ENCODE measurements at regions not wholly inside any gene's neighbourhood (a gene's known extent, or its start where the extent isn't known, plus 50 kb on each side); places are given as distances from the start of the nearest gene placed in this dataset.
A peak's percentile ranks its signal among the peaks of the same experiment; 100 is the strongest.
"Not testable (repeated sequence)": the region's sequence is repeated elsewhere in the genome, so short reads cannot be mapped to it uniquely, and the experiment has no call there.

DNA sequence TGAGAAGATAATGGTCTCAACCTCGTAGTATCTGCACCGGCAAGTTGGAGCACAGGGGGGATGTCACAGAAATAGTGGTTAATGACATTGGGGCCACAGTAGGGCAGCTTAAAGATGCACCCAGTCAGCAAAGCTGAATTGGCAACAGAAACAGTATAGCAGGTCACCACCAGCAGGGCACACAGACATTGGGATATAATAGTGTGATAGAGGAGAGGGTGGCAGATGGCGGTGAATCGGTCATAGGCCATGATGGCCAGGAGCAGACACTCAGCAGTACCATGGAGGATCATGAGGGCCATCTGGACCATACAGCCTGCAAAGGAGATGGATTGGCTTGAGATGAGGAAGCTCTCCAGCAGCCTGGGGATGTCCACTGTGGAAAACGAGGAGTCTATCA, 106.0 kb upstream of the OR9Q1 start:
- no peak for DNase-seq (ENCODE audit: low spot score)

DNA sequence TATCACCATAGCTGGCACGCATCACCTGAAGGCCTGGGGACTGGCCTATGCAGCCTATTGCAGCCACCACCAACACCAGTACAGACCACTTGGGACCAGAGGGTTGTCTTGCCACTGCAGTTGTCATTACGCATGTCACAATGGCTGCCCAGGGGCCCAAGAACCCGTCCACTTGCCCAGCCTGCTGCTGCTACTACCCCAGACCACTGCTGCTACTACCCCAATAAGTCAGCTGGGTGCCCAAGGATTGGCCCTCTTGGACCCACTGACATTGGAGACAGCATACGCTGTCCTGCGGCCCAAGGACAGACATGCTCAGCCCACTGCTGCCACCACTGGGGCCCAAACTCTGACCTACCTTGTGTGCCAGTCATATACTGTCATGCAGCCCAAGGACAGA, 102.7 kb upstream of the OR9Q1 start:
- DNase-seq (ENCODE audit: low spot score): no peak

DNA sequence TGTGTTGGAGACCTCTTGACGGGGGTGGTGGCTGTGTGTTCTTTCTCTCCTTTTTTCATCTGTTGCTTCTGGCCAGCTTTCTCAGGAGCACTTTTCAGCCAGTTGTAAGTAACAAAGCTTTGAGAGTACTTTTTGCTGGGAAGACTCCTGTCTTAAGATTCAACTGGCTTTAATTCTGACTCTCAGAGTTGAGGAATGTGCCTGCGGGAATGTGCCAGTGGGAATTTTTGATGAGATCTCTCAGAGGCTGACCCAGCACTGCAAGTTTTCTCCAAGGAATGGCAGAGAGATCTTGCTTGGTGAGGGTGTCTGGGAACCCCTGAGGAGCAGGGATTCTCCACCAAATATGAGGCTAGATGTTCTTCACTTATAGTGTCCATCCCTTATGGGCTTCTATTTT, 91.6 kb upstream of the OR9Q1 start:
- DNase-seq (ENCODE audit: low spot score): no peak

DNA sequence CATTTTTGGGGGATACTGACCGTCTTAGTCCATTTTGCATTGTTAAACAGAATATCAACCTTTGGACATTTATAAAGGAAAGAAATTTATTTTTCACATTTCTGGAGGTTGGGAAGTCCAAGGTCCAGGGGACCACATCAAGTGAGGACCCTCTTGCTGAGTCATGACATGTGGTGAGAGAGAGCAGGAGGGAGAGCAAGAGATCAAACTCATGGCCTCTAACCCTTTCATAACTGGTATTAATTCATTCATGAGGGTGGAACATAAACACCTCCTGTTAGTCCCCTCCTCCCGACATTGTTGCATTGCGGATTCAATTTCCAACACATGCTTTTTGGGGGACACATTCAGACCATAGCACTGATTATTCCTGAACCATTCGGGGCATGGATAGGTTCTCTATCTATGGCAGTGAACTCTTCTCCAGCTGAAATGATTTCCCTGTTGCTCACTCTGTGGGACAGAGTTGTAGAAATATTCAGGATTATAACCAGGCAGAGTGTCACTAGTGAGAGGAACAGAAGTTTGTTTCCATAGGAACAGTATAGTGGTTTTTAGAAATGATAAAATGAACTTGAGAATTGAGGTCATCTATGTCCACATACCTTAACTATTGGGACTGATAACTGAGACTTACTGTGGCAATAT, 88.2 kb upstream of the OR9Q1 start:
- DNase-seq (ENCODE audit: low spot score): no peak

DNA sequence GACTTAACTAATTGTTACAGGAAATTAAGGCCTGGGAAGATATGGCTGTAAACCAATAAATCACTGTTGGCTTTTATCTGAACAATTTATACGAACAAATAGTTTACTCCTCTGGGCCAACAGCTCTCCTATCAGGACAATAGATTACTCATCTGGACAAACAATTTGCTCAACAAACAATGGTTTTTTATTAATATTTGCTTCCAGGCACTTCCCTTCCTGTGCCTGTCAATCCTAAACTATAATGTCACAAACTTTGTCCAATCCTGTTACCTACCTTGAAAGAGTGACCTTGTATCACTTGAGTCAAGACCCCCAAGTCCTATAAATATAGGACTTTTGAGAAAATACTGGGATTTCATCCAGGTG, 87.6 kb upstream of the OR9Q1 start:
- DNase-seq (ENCODE audit: low spot score): no peak

DNA sequence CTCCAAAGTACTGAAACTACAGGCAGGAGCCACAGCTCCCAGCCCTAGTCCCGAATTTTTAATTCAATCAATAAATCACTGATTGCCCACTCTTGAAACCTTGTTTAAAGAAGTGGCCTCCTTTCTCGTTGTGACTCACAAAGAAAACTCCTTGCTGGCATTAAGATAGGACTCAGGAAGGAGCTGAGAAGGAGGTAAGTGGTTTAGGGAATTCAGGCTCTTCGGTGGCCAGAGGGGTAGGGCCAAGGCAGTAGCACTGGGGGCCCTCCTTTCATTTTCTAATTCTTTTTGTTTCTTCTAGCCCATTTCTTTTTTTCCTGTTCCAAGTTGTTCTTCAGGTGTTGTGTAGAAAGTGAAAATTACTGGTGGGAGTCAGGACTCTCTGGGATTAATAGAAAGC, 86.2 kb upstream of the OR9Q1 start:
- DNase-seq (ENCODE audit: low spot score): no peak

DNA sequence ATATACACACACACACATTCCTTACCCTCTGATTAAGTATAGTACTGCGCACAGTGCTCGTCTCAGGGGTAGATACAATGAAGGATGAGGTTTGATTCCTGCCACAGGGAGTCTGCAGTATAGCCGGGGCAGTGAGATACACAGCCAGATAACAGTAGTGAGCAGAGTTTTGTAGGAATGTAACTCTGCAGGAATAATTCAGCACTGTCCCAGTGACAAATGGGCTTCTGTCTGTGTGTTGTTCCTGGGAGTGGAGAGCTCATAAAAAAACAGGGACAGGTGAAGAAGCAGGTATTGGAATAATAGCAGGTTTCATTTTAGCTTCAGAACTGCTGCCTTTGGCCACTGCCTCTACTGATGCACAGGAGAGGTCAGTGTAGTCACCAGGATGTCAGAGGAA, 85.3 kb upstream of the OR9Q1 start:
- no peak for DNase-seq (ENCODE audit: low spot score)

DNA sequence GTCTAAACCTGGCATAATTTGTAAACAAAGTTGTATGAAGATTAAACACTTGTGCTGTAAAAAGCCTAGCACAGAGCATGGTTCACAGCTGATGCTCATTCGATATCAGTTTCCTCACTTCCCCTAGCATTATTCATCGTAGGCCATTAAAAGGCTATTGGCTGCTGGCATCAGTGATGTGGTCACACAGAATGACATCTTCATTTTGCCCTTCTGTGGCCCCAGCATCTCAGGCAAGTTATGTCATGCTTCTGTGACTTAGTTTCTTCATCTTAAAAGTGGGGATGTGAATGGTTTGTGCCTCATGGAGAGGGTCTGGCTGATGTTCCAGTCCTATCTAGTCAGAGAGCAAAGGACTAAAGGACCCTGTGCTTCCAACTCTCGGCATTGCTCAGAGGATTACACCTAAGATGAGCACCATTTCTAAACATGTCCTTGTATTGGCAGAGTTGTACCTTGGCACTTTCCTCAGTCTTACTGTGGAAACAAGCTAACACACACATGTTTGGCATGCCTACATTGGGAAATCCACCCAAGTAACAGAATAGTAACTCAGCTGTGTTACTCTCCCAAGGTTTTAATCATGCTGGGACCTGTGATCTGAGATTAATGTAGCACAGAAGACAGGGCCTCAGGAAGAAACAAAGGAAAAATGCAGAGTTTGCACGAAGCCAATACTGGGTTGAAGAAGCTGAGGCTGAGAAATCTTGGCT, 83.5 kb upstream of the OR9Q1 start:
- DNase-seq (ENCODE audit: low spot score): no peak

DNA sequence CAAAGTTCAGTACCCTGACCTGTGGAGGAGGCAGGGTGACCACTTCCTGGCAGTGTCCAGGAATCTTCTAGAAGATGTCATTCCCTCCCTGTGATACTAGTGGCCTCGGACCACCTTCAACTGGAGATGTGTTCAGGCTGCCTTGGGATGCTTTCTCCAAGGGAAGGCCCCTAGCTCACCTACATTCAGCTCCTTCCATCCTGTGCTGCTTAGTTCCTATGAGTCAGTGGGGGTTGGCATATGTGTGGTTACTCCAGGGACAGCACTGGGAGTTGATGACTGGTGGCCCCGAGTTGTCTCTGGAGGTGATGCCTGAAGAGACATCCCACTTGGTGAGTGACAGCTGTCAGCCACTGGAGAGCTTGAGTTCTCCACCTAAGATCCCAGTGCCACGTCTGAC, 81.8 kb upstream of the OR9Q1 start:
- no peak for DNase-seq (ENCODE audit: low spot score)

DNA sequence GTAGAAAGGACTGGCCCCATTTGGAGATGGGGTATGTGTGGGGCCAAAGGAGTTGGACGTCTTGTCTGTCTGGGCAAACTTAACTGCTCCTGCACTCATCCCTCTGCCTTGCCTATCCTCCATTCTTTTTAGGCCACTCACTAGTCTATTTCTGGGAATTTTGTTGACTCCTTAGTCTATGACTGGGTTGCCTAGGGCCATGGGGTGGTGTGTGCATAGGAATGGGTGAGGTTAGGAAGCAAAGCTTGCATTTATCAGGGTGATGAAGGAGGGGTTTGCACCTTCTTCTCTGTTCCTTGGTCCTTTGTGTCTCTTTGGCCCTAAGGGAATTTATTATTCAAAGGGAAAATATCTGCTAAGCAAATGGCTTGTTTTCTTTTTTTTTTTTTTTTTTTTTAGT, 80.9 kb upstream of the OR9Q1 start:
- no peak for DNase-seq (ENCODE audit: low spot score)

DNA sequence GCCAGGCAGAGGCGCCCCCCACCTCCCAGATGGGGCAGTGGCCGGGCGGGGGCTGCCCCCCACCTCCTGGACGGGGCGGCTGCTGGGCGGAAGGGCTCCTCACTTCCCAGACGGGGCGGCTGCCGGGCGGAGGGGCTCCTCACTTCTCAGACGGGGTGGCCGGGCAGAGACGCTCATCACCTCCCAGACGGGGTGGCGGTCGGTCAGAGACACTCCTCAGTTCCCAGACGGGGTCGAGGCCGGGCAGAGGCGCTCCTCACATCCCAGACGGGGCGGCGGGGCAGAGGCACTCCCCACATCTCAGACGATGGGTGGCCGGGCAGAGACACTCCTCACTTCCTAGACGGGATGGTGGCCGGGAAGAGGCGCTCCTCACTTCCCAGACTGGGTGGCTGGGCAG, 79.9 kb upstream of the OR9Q1 start:
- DNase-seq (ENCODE audit: low spot score): not testable (repeated sequence)

DNA sequence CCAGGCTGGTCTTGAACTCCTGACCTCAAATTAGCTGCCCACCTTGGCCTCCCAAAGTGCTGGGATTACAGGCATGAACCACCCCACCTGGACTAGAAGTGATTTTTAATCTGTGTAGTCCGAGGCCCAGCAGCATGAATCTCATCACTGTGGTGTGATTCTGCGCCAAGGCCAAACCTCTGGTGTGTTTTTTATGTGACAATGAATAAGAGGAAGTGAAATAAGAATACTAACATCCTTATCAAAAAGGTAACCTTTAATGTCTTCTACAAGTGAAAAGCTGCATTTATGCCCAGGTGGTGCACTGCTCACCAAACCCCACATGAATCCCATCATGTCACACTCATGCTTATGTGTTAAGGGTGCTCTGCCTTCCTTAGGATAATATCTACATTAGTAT, 77.1 kb upstream of the OR9Q1 start:
- no peak for DNase-seq (ENCODE audit: low spot score)

DNA sequence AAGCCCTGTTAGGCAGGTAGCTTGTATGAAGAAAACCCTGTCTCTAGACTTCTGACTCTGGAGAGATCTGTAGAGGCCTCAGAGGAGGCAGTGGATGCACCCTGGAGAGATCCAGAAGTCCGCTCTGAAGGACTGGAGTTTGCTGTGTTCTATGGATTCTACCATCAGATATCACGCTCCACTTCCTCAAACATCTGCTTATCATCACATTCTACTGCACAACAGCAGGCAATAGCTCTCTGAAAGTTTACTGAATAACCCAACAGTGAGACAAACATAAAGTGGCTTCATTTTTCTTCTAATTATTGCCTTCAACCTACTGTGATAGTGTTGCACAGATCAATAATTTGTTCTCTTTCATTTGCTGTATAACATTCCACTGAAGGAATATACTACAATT, 59.0 kb upstream of the OR9Q1 start:
- no peak for DNase-seq (ENCODE audit: low spot score)

DNA sequence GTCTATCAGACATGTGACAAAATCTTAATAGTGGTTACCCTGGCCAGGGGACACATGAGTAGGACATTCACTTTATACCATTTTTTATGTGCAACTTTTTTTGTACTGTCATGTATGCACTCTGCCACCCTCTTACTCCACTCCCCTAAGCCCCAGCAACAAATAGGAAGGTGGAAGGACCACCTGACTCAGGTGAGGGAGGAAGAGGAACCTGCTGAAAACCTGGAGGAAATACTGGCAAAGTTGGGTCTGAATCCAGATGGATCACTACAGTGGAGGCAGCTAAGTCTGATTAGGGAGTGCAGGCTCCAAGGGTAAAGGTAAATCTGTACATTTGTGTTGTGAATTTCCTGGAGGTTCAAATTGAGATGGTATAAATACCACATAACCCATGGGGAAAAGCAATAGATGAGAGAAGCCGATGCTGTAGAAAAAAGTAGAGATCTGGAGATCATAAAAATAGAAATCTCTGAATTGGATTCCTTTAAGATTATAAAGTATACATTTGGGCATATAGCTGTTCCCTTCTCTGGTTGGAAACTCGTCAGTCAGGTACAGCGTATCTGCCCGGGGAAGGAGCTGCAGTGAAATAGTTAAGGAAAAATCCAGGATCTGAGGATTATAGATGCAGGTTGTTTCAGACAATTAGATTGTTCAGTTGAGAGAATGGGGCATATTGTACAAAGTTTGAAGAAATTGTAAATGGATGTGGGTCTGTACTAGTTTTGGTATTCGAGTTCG, 52.2 kb upstream of the OR9Q1 start:
- DNase-seq (ENCODE audit: low spot score): no peak

DNA sequence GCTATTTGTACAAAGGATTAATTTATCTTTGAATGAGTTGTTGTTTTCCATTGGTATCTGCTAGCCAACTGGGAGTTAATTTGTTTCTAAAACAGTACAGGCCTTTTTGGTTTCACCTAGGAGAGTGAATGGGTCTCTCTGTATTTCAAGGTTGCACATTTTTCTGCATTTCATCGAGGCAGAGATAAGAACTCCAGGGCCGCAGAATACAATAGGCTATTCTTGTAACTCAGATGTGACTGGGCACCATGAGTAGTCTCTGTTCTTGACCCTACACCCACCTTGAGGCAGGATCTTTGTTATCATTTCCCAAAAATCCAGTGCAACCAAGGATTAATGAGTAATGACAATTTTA, 51.7 kb upstream of the OR9Q1 start:
- DNase-seq (ENCODE audit: low spot score): peak; percentile 19
